PC-9 (cell line): ENCODE measurements at regions not wholly inside any gene's neighbourhood (a gene's known extent, or its start where the extent isn't known, plus 50 kb on each side); places are given as distances from the start of the nearest gene placed in this dataset.

ENCODE experiments used
- BruUV-seq: library from RNA; stranded (reverse); fragments of 400-500 nt; replicated peaks from 2 replicates; lab custom pipeline; 2021; lab: Mats Ljungman, UMichigan
- CTCF ChIA-PET: fragments of 300-600 bp; sonication (Branson Sonifier 250); formaldehyde crosslinking; loops from one replicate; lab custom pipeline; 2022; ENCODE audit warnings: antibody characterized with exemption; lab: Charles Lee
- POLR2A ChIA-PET: fragments of 300-600 bp; sonication (Branson Sonifier 250); formaldehyde crosslinking; loops from one replicate; lab custom pipeline; 2022; ENCODE audit warnings: antibody characterized with exemption; ENCODE audit not compliant: unreplicated experiment; lab: Charles Lee
- DNase-seq, 2 experiments: peaks; one replicate each; pipeline versions ENCODE4 v3.0.0 to v3.0.0-alpha.2; 2015 to 2022; ENCODE audit warnings: mixed read lengths in 1 of 2
- H2AFZ ChIP-seq: fragments of 200-600 bp; sonication (generic); 2 replicates; pipeline ENCODE4 v1.8.1; 2017; ENCODE audit warnings: antibody characterized with exemption
- H3F3A ChIP-seq: fragments of 200-600 bp; sonication (generic); 2 replicates; pipeline ENCODE4 v1.8.1; 2017; ENCODE audit warnings: antibody characterized with exemption, mild to moderate bottlenecking, low read depth; ENCODE audit not compliant: insufficient read depth
- H3K27ac ChIP-seq: fragments of 200-600 bp; sonication (generic); 2 replicates; pipeline ENCODE4 v1.6.1; 2016; ENCODE audit warnings: mixed run types
- H3K27me3 ChIP-seq: fragments of 200-600 bp; sonication (generic); 2 replicates; pipeline ENCODE4 v1.6.1; 2016; ENCODE audit warnings: low read depth, mixed run types; ENCODE audit not compliant: insufficient read depth
- H3K36me3 ChIP-seq: fragments of 200-600 bp; sonication (generic); 2 replicates; pipeline ENCODE4 v1.6.1; 2016; ENCODE audit warnings: low read depth, mixed run types
- H3K4me1 ChIP-seq: fragments of 200-600 bp; sonication (generic); replicated peaks from 2 replicates; pipeline ENCODE4 v1.6.1; 2016; ENCODE audit warnings: mixed run types; ENCODE audit not compliant: insufficient read depth
- H3K4me2 ChIP-seq: fragments of 200-600 bp; sonication (generic); 2 replicates; pipeline ENCODE4 v1.6.1; 2017; ENCODE audit warnings: mixed run types
- H3K4me3 ChIP-seq: fragments of 200-600 bp; sonication (generic); 2 replicates; pipeline ENCODE4 v1.6.1; 2016; ENCODE audit warnings: mixed run types
- H3K79me2 ChIP-seq: fragments of 200-600 bp; sonication (generic); 2 replicates; pipeline ENCODE4 v1.6.1; 2017; ENCODE audit warnings: low read depth, mixed run types
- H3K9me2 ChIP-seq: fragments of 200-600 bp; sonication (generic); 2 replicates; pipeline ENCODE4 v1.8.1; 2017; ENCODE audit warnings: mild to moderate bottlenecking; ENCODE audit not compliant: insufficient read depth
- H3K9me3 ChIP-seq: fragments of 200-600 bp; sonication (generic); 2 replicates; pipeline ENCODE4 v1.8.1; 2016; ENCODE audit warnings: low read depth; ENCODE audit not compliant: insufficient read depth
- H4K20me1 ChIP-seq: fragments of 200-600 bp; sonication (generic); 2 replicates; pipeline ENCODE4 v1.8.1; 2017; ENCODE audit not compliant: insufficient read depth
- EZH2 ChIP-seq: fragments of 200-600 bp; sonication (generic); IDR thresholded peaks from 2 replicates; pipeline ENCODE4 v1.8.0; 2017; ENCODE audit warnings: antibody characterized with exemption, low read depth
- intact Hi-C: fragments of 100-400 bp; cut with micrococcal nuclease; formaldehyde crosslinking; loops from one replicate; pipeline ENCODE4 v1.10.0; 2022; ENCODE audit not compliant: unreplicated experiment
- TF ChIP-seq, protein P1 (sequence below): fragments of 200-600 bp; sonication (generic); conservative IDR thresholded peaks from 2 replicates; pipeline ENCODE4 v1.6.1; 2017; ENCODE audit warnings: mixed run types, antibody characterized with exemption, mild to moderate bottlenecking, moderate library complexity

DNA sequence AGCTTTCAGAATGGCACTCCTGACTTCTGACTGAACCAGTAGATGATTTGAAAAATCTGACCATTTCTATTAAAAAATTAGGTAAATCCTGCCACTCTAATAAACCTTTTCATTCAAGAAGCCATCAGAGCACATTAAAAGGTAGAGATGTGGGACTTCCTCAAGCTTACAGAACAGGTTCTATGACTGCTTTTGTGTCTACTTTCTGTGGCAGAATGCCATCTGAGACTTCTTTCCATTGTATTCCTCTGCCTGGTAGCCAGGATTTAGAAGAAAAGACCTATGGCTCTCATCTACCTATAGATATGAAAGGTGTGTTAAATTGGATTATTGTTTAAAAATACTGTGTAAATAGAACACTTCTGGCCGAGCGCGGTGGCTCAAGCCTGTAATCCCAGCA is 99.9 kb upstream of the NABP1 start:
- Histone ChIP-seq H3K9me3 (no peaks in the 10 kb centered on the region; the same call in 1 of the 2 replicates), H3K4me1 (peaks cover 36% of the 10 kb centered on the region), H3K79me2 (no peaks in the 10 kb centered on the region), H4K20me1 (no peaks in the 10 kb centered on the region), H3K27me3 (no peaks in the 10 kb centered on the region), H3K27ac (peak overlapping the region; percentile 26; the same call in 1 of the 2 replicates), H3K36me3 (no peaks in the 10 kb centered on the region), H3K9me2 (no peaks in the 10 kb centered on the region), H3K4me2 (peak overlapping the region; percentile 19; the same call in 1 of the 2 replicates), H3K4me3 (no peak overlapping the region), H2AFZ (no peak overlapping the region), H3F3A (peaks cover 13% of the 10 kb centered on the region)
- no peak for TF ChIP-seq EZH2
- TF ChIP-seq, protein P1, sequence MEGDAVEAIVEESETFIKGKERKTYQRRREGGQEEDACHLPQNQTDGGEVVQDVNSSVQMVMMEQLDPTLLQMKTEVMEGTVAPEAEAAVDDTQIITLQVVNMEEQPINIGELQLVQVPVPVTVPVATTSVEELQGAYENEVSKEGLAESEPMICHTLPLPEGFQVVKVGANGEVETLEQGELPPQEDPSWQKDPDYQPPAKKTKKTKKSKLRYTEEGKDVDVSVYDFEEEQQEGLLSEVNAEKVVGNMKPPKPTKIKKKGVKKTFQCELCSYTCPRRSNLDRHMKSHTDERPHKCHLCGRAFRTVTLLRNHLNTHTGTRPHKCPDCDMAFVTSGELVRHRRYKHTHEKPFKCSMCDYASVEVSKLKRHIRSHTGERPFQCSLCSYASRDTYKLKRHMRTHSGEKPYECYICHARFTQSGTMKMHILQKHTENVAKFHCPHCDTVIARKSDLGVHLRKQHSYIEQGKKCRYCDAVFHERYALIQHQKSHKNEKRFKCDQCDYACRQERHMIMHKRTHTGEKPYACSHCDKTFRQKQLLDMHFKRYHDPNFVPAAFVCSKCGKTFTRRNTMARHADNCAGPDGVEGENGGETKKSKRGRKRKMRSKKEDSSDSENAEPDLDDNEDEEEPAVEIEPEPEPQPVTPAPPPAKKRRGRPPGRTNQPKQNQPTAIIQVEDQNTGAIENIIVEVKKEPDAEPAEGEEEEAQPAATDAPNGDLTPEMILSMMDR: no peak
- ChIA-PET CTCF (interaction anchor here (0.7 kb wide), 1 partner anchor 80 kb away, joined by 4 read pairs; no protein-coding TSS in a partner anchor), POLR2A (interaction anchor here (0.6 to 0.7 kb wide), 2 partner anchors 40 to 60 kb away, joined by 4 read pairs; no protein-coding TSS in a partner anchor)
- no TSS peak for BruUV-seq
- intact Hi-C loops: no loop called here
- DNase-seq: peak in 1 of 2 experiments; percentile 58

DNA sequence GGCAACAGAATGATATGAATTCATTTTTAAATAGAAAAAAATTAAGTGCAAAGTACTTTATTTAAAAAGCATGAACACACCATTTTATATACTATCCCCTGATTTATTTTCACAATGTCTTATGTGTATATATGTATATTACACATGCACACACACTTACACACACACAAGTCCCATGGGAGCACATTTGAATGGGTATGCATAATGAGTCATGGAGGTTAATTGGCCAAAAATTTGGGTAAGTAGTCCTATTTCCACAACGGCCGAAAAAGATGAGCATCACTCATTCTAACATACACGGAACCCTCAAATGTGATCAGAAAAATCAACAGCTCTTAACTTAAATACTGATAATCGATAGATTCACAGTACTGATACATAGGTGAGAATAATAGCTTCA is 97.4 kb upstream of the NABP1 start:
- H3F3A ChIP-seq: peaks cover 15% of the 10 kb centered on the region
- H3K4me2 ChIP-seq: no peak overlapping the region
- DNase-seq: no peak
- no peak overlapping the region for H2AFZ ChIP-seq
- H3K9me3 ChIP-seq: no peaks in the 10 kb centered on the region
- H3K9me2 ChIP-seq: no peaks in the 10 kb centered on the region
- H3K27me3 ChIP-seq: no peaks in the 10 kb centered on the region
- ChIA-PET POLR2A (no interaction called here), CTCF (no interaction called here)
- no peak for TF ChIP-seq EZH2
- TF ChIP-seq, protein P1: no peak
- H4K20me1 ChIP-seq: no peaks in the 10 kb centered on the region
- H3K4me3 ChIP-seq: no peak overlapping the region
- no peaks in the 10 kb centered on the region for H3K36me3 ChIP-seq
- H3K79me2 ChIP-seq: no peaks in the 10 kb centered on the region
- H3K27ac ChIP-seq: peak overlapping the region; percentile 94; the same call in 1 of the 2 replicates
- no TSS peak for BruUV-seq
- intact Hi-C loops: no loop called here
- peaks cover 31% of the 10 kb centered on the region for H3K4me1 ChIP-seq

DNA sequence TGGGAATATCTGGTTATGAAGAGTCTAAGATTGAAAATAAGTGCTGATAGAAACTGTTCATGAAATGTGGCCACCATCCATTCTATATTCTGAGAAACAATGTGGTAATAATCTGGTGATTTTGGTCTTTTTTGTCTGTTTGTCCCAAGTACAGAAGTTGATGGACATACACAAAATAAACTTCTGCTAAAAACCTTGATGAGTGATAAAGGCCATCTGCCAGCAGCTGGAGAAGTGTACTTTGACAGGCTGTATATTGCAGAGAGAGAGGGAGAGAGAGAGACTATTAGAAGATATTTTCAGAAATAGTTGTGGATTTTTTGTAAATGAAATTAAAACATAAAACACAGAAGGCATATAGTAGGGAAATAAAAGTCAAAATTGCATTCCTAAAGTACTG is 96.9 kb upstream of the NABP1 start:
- no peak for TF ChIP-seq EZH2
- TF ChIP-seq, protein P1: no peak
- Histone ChIP-seq H3K27me3 (no peaks in the 10 kb centered on the region), H3K79me2 (no peaks in the 10 kb centered on the region), H3K9me3 (no peaks in the 10 kb centered on the region), H4K20me1 (no peaks in the 10 kb centered on the region), H2AFZ (no peak overlapping the region), H3K36me3 (no peaks in the 10 kb centered on the region), H3K4me2 (no peak overlapping the region), H3K27ac (peak overlapping the region; percentile 94; the same call in 1 of the 2 replicates), H3F3A (peaks cover 15% of the 10 kb centered on the region), H3K9me2 (no peaks in the 10 kb centered on the region), H3K4me1 (peaks cover 31% of the 10 kb centered on the region), H3K4me3 (no peak overlapping the region)
- intact Hi-C loops: no loop called here
- DNase-seq: no peak
- ChIA-PET CTCF (no interaction called here), POLR2A (no interaction called here)
- BruUV-seq: no TSS peak
